K562 (cell line): ENCODE measurements at regions not wholly inside any gene's neighbourhood (a gene's known extent, or its start where the extent isn't known, plus 50 kb on each side); places are given as distances from the start of the nearest gene placed in this dataset.

Experiments used
- ATAC-seq: fragments of 200-7000 bp; cut with Tn5 transposase; 3 replicates; pipeline ENCODE4 v1.9.1; 2020; ENCODE audit warnings: moderate library complexity
- BruUV-seq: library from RNA; stranded (reverse); fragments of 400-500 nt; replicated peaks from 2 replicates; lab custom pipeline; 2021; lab: Mats Ljungman, UMichigan
- CTCF ChIA-PET: fragments of 300-600 bp; formaldehyde crosslinking; extraction: SDS; loops from one replicate; lab custom pipeline; 2021; ENCODE audit warnings: low intra/inter-chr PET ratio; lab: Yijun Ruan, JAX
- POLR2A ChIA-PET: fragments of 300-600, 350-650 bp; sonication (Branson Sonifier 250); formaldehyde crosslinking; extraction: SDS; loops from one replicate; lab custom pipeline; 2021; ENCODE audit warnings: antibody characterized with exemption, inconsistent platforms; lab: Yijun Ruan, JAX
- DNase-seq, 4 experiments: peaks; one replicate each; pipeline versions ENCODE4 v3.0.0 to v3.0.0-alpha.2; 2011 to 2018; ENCODE audit warnings: low spot score in 3 of 4, mixed read lengths in 3 of 4; ENCODE audit errors: extremely low read depth in 1 of 4
- FAIRE-seq: peaks from 2 replicates; lab custom pipeline; 2011; peaks lifted over from hg19 to GRCh38; lab: Jason Lieb, UNC
- H2AFZ ChIP-seq: 2 replicates; pipeline ENCODE4 v1.6.0; 2011; ENCODE audit warnings: low read depth, low read length, control low read depth, inconsistent platforms
- H3K27ac ChIP-seq: fragments of 200-600 bp; 3 replicates; pipeline ENCODE4 v1.8.0; 2011; ENCODE audit warnings: low read depth, mild to moderate bottlenecking, control low read depth, inconsistent platforms, low read length, moderate library complexity, mixed read lengths; ENCODE audit errors: extremely low read depth
- H3K27me3 ChIP-seq, 2 experiments: fragments of 300-600 bp in 1 of 2; 2 replicates in 1 of 2; 3 replicates in 1 of 2; pipeline versions ENCODE4 v1.6.0 to v1.8.0; 2011; ENCODE audit warnings: inconsistent platforms in 2 of 2, low read length in 2 of 2, mild to moderate bottlenecking in 1 of 2, mixed read lengths in 1 of 2, moderate library complexity in 1 of 2; ENCODE audit not compliant: control insufficient read depth in 2 of 2, insufficient read depth in 2 of 2
- H3K36me3 ChIP-seq: fragments of 300-600 bp; 3 replicates; pipeline ENCODE4 v1.8.0; 2011; ENCODE audit warnings: mild to moderate bottlenecking, low read length, inconsistent platforms; ENCODE audit not compliant: control insufficient read depth, insufficient read depth
- H3K4me1 ChIP-seq, 2 experiments: fragments of 200-600 bp in 1 of 2; replicated peaks in 1 of 2; 2 replicates in 1 of 2; 3 replicates in 1 of 2; pipeline versions ENCODE4 v1.5.1 to v1.8.0; 2011; ENCODE audit warnings: inconsistent platforms in 2 of 2, low read length in 2 of 2, mild to moderate bottlenecking in 1 of 2, mixed read lengths in 1 of 2, moderate library complexity in 1 of 2; ENCODE audit not compliant: control insufficient read depth in 2 of 2, insufficient read depth in 2 of 2
- H3K4me2 ChIP-seq: 2 replicates; pipeline ENCODE4 v1.6.1; 2011; ENCODE audit warnings: low read length, control low read depth, inconsistent platforms, mixed read lengths; ENCODE audit not compliant: insufficient read depth
- H3K4me3 ChIP-seq: fragments of 200-600 bp; sonication (generic), shearing (Covaris generic); 2 replicates; pipeline ENCODE4 v1.5.1; 2016; ENCODE audit warnings: control low read depth, inconsistent platforms
- H3K79me2 ChIP-seq: fragments of 200-600 bp; 3 replicates; pipeline ENCODE4 v1.8.0; 2011; ENCODE audit warnings: low read length, inconsistent platforms; ENCODE audit not compliant: control insufficient read depth, insufficient read depth
- H3K9ac ChIP-seq, 2 experiments: 2 replicates each; pipeline versions ENCODE4 v1.6.0 to v1.6.1; 2011; ENCODE audit warnings: low read depth in 2 of 2, low read length in 2 of 2, control low read depth in 1 of 2, inconsistent platforms in 1 of 2, mild to moderate bottlenecking in 1 of 2, mixed read lengths in 1 of 2; ENCODE audit not compliant: insufficient read depth in 1 of 2
- H3K9me1 ChIP-seq: one replicate; pipeline ENCODE4 v1.6.0; 2011; ENCODE audit warnings: inconsistent platforms, mild to moderate bottlenecking, low read length, moderate library complexity; ENCODE audit not compliant: control insufficient read depth, insufficient read depth
- H3K9me3 ChIP-seq: replicated peaks from 2 replicates; pipeline ENCODE4 v1.5.1; 2011; ENCODE audit warnings: low read depth, low read length, inconsistent platforms; ENCODE audit not compliant: control insufficient read depth, insufficient read depth
- H4K20me1 ChIP-seq: replicated peaks from 2 replicates; pipeline ENCODE4 v1.6.1; 2011; ENCODE audit warnings: low read length, inconsistent platforms, mixed read lengths; ENCODE audit not compliant: control insufficient read depth, insufficient read depth
- ASH1L ChIP-seq: fragments of 450-650 bp; IDR thresholded peaks from 2 replicates; pipeline ENCODE4 v1.6.1; 2018; ENCODE audit warnings: borderline replicate concordance, mild to moderate bottlenecking, low read depth; ENCODE audit not compliant: partially characterized antibody
- CCAR2 ChIP-seq: fragments of 200-400 bp; formaldehyde crosslinking; IDR thresholded peaks from 2 replicates; pipeline ENCODE4 v1.6.1; 2017; ENCODE audit warnings: mild to moderate bottlenecking, low read depth, low read length
- CHCHD3 ChIP-seq: fragments of 250-450 bp; sonication (Bioruptor Pico); IDR thresholded peaks from 2 replicates; pipeline ENCODE4 v2.1.2; 2022; ENCODE audit warnings: mild to moderate bottlenecking
- FUS ChIP-seq: fragments of 200-400 bp; formaldehyde crosslinking; optimal IDR thresholded peaks from 2 replicates; pipeline ENCODE3; 2017; ENCODE audit warnings: low read depth, low read length
- GABPB2 ChIP-seq: fragments of 250-450 bp; sonication (Bioruptor Pico); conservative IDR thresholded peaks from 2 replicates; pipeline ENCODE4 v1.5.1; 2021; ENCODE audit warnings: mild to moderate bottlenecking
- GATAD2A ChIP-seq: fragments of 450-650 bp; IDR thresholded peaks from 2 replicates; pipeline ENCODE4 v1.6.1; 2017
- HCFC1 ChIP-seq: IDR thresholded peaks from 2 replicates; pipeline ENCODE4 v1.6.1; 2012; ENCODE audit warnings: low read depth, low read length, improper control_type of control experiment
- KAT7 ChIP-seq: sonication (generic); formaldehyde crosslinking; IDR thresholded peaks from 2 replicates; pipeline ENCODE4 v1.8.0; 2022; ENCODE audit warnings: missing genetic modification reagents, mild to moderate bottlenecking, borderline replicate concordance
- KDM5B ChIP-seq: fragments of 200-600 bp; sonication (generic); IDR thresholded peaks from 2 replicates; pipeline ENCODE4 v1.6.1; 2012; ENCODE audit warnings: low read depth, mild to moderate bottlenecking, moderate library complexity, low read length, control low read depth, inconsistent platforms; ENCODE audit not compliant: insufficient replicate concordance
- L3MBTL2 ChIP-seq: fragments of 450-650 bp; IDR thresholded peaks from 2 replicates; pipeline ENCODE4 v1.6.1; 2016; ENCODE audit warnings: mild to moderate bottlenecking, moderate library complexity
- MECOM ChIP-seq: fragments of 250-450 bp; sonication (Bioruptor Pico); IDR thresholded peaks from 2 replicates; pipeline ENCODE4 v1.8.0; 2022; ENCODE audit warnings: inconsistent platforms
- MYBL2 ChIP-seq, 2 experiments: fragments of 450-650 bp in 1 of 2; sonication (generic) in 1 of 2; formaldehyde crosslinking in 1 of 2; IDR thresholded peaks; 2 replicates each; pipeline versions ENCODE4 v1.6.1 to v1.8.1; 2017 to 2022; ENCODE audit warnings: borderline replicate concordance in 1 of 2, inconsistent platforms in 1 of 2, low read depth in 1 of 2, mild to moderate bottlenecking in 1 of 2, missing genetic modification reagents in 1 of 2, moderate library complexity in 1 of 2
- NCOR1 ChIP-seq: fragments of 450-650 bp; IDR thresholded peaks from 2 replicates; pipeline ENCODE4 v1.6.1; 2016; ENCODE audit warnings: mild to moderate bottlenecking, moderate library complexity
- TFAP4 ChIP-seq: sonication (generic); formaldehyde crosslinking; IDR thresholded peaks from 2 replicates; pipeline ENCODE4 v1.8.0; 2022; ENCODE audit warnings: missing genetic modification reagents, mild to moderate bottlenecking, moderate library complexity, borderline replicate concordance
- XRCC4 ChIP-seq: IDR thresholded peaks from one replicate; pipeline ENCODE4 v1.6.1; 2011; ENCODE audit not compliant: insufficient read depth, insufficient read length; ENCODE audit errors: extremely low read depth
- ZC3H8 ChIP-seq: fragments of 450-650 bp; IDR thresholded peaks from 2 replicates; pipeline ENCODE4 v1.6.1; 2017
- ZNF316 ChIP-seq: fragments of 450-650 bp; IDR thresholded peaks from 2 replicates; pipeline ENCODE4 v1.6.1; 2016
- ZNF518B ChIP-seq: fragments of 250-450 bp; sonication (Bioruptor Pico); IDR thresholded peaks from 2 replicates; pipeline ENCODE4 v1.5.0; 2021; ENCODE audit warnings: mild to moderate bottlenecking, moderate library complexity
- whole genome bisulfite sequencing: fragments of 100-300 bp; shearing (Covaris generic); methylation state at CpG from one replicate; pipeline ENCODE4 v1.1.6; 2016; ENCODE audit warnings: low coverage, mixed read lengths; ENCODE audit not compliant: insufficient coverage; ENCODE audit errors: missing lambda C conversion rate; 5-methylcytosine and 5-hydroxymethylcytosine counted together
- in situ Hi-C: fragments of 300-500 bp; cut with MboI; formaldehyde crosslinking; loops from 4 replicates; pipeline ENCODE4 v1.15.0; 2018; ENCODE audit warnings: inconsistent platforms, mixed read lengths
- intact Hi-C: fragments of 100-400 bp; cut with micrococcal nuclease; formaldehyde crosslinking; loops from 2 replicates; pipeline ENCODE4 v1.14.2; 2022

GRCh38 chr18:78805840-78806239 lies 173.8 kb upstream of the SALL3 start:
- no peak overlapping the region for H3K9ac ChIP-seq
- WGBS: 0% methylated on average over 8 of the region's 8 CpGs
- no peaks in the 10 kb centered on the region for H3K9me1 ChIP-seq
- intact Hi-C loops (no loop called here), in situ Hi-C loops (no loop called here)
- no peaks in the 10 kb centered on the region for H3K9me3 ChIP-seq
- no peaks in the 10 kb centered on the region for H3K36me3 ChIP-seq
- CTCF ChIA-PET: no interaction called here
- H3K79me2 ChIP-seq: no peaks in the 10 kb centered on the region
- no peak overlapping the region for H3K4me3 ChIP-seq
- H3K27ac ChIP-seq: no peak overlapping the region
- ATAC-seq: no peak
- no peak for DNase-seq
- no peaks in the 10 kb centered on the region; a peak in 2 of 5 replicates for H3K27me3 ChIP-seq
- no peak overlapping the region for H2AFZ ChIP-seq
- no TSS peak for BruUV-seq
- no peaks in the 10 kb centered on the region for H3K4me1 ChIP-seq
- no peak for FAIRE-seq
- POLR2A ChIA-PET: no interaction called here
- H3K4me2 ChIP-seq: no peak overlapping the region
- H4K20me1 ChIP-seq: no peaks in the 10 kb centered on the region
- TF ChIP-seq MYBL2 (IDR thresholded peaks at IDR 0.05; ENCODE audit: low read depth) (no peak), MYBL2 (CRISPR knock-in tag; IDR thresholded peaks at IDR 0.05; ENCODE audit: borderline replicate concordance) (no peak), ZNF518B (CRISPR knock-in tag) (no peak), GABPB2 (CRISPR knock-in tag) (no peak), GATAD2A (no peak), ASH1L (no peak), FUS (no peak), TFAP4 (CRISPR knock-in tag) (no peak), L3MBTL2 (no peak), CCAR2 (no peak), KDM5B (no peak), NCOR1 (no peak), MECOM (CRISPR knock-in tag) (no peak), HCFC1 (no peak), CHCHD3 (CRISPR knock-in tag) (no peak), XRCC4 (no peak), KAT7 (no peak), ZC3H8 (no peak), ZNF316 (no peak)
